ENCODE measurements at regions not wholly inside any gene's neighbourhood (a gene's known extent, or its start where the extent isn't known, plus 50 kb on each side); places are given as distances from the start of the nearest gene placed in this dataset.

DNA sequence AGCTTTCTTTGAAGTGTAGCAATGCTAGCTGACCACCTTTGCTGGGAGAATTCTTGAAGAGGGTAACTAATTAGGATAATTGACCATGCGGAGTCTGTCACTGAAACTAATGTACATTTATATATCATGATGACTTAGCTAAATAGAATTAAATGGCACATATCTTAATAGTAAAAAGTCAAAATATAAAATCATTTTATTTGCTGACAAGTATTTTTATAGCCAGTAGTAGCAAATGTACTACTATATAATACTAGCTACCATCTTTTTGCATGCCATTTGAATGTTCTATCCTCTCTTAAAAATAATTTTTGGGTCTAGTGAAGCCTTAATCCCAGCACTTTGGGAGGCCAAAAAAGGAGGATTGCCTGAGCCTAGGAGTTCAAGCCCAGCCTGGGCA, 605.8 kb upstream of the COX7C start:
- no peak for ATAC-seq
- TF ChIP-seq POLR2A (IDR thresholded peaks at IDR 0.05) (no peak), EP300 (IDR thresholded peaks at IDR 0.05) (no peak), POLR2AphosphoS5 (IDR thresholded peaks at IDR 0.05) (no peak)
- TF ChIP-seq, protein P1, sequence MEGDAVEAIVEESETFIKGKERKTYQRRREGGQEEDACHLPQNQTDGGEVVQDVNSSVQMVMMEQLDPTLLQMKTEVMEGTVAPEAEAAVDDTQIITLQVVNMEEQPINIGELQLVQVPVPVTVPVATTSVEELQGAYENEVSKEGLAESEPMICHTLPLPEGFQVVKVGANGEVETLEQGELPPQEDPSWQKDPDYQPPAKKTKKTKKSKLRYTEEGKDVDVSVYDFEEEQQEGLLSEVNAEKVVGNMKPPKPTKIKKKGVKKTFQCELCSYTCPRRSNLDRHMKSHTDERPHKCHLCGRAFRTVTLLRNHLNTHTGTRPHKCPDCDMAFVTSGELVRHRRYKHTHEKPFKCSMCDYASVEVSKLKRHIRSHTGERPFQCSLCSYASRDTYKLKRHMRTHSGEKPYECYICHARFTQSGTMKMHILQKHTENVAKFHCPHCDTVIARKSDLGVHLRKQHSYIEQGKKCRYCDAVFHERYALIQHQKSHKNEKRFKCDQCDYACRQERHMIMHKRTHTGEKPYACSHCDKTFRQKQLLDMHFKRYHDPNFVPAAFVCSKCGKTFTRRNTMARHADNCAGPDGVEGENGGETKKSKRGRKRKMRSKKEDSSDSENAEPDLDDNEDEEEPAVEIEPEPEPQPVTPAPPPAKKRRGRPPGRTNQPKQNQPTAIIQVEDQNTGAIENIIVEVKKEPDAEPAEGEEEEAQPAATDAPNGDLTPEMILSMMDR (IDR thresholded peaks at IDR 0.05) = no peak
- Histone ChIP-seq H3K4me3 (no peak overlapping the region), H3K27ac (no peak overlapping the region), H3K4me1 (no peaks in the 10 kb centered on the region), H3K27me3 (no peaks in the 10 kb centered on the region), H3K9me3 (peaks cover 0 to 6% (median 0%) of the 10 kb centered on the region in 3 donors), H3K36me3 (no peaks in the 10 kb centered on the region)
- 90 to 96% methylated on average over 1 of the region's 1 CpG for WGBS, 2 donors (ENCODE audit: low coverage in 1 of 2)

DNA sequence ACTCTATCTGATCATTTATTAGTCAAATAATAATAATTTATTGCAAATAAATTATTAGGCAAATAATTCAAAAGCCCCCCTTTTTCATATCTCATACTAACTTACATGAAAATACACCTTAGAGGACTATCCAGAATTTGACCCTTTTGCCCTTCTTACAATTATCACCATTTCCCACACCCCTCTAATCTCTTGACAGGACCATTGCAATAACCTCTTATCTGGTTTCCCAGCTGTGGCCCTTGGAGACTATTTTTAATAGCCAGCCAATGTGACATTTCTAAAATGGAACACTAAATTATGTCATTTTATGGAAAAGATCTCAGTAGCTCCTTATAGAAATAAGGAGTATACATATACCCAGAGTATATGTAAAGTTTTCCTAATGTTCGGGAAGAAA, 588.4 kb upstream of the COX7C start:
- no peak for ATAC-seq
- H3K4me1 ChIP-seq = no peaks in the 10 kb centered on the region
- H3K27ac ChIP-seq = no peak overlapping the region
- no peaks in the 10 kb centered on the region for H3K27me3 ChIP-seq
- TF ChIP-seq, protein P1 (IDR thresholded peaks at IDR 0.05) = no peak
- TF ChIP-seq POLR2AphosphoS5 (IDR thresholded peaks at IDR 0.05) = no peak
- H3K9me3 ChIP-seq = no peaks in the 10 kb centered on the region
- H3K36me3 ChIP-seq = no peaks in the 10 kb centered on the region
- no peak overlapping the region for H3K4me3 ChIP-seq
- 94 to 100% methylated on average over 1 of the region's 1 CpG for WGBS, 2 donors (ENCODE audit: low coverage in 1 of 2)

DNA sequence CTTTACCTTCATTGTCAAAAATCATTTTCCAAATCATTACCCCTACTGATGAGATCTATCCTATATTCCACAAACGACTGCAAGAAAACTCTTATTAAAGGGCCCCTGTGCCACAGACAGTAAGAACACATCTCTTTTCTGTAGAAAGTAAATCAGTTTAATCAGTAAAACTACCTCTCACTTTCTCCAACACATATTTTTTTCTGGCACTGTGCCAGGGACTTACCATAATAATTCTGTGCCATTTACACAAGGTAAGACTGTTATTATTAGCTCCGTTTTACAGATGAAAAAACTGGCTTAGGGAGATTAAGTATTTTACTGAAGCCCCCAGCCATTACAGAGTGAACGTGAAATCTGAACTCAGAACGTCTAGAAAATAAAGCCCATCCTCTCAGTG, 587.0 kb upstream of the COX7C start:
- no peak overlapping the region for H3K4me3 ChIP-seq
- H3K36me3 ChIP-seq = no peaks in the 10 kb centered on the region
- ATAC-seq = no peak

DNA sequence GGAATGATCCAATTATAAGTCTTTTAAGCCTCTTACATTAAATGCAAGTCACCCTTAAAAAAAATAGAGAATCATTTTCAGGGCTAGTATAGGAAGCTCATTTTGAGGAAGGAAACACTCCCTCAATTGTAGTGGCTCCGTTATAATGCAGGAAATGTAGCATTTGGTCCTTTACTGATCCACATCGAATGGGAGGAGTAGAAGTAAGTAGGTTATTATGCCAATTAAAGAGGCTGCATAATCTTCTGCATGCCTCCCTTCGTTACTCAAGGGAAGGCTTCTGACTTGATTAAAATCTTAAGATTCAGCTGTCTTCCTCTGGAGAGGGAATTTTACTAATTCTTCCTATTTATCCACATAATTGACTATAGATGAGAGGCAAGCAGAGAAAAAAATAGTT, 579.2 kb upstream of the COX7C start:
- 57 to 71% methylated on average over 1 to 3 of the region's 3 CpGs for WGBS, 2 donors (ENCODE audit: low coverage in 1 of 2)
- H3K27me3 ChIP-seq = no peaks in the 10 kb centered on the region
- no peaks in the 10 kb centered on the region for H3K4me1 ChIP-seq
- H3K9me3 ChIP-seq = no peaks in the 10 kb centered on the region
- no peaks in the 10 kb centered on the region for H3K36me3 ChIP-seq
- no peak overlapping the region for H3K4me3 ChIP-seq
- no peak for TF ChIP-seq EP300 (IDR thresholded peaks at IDR 0.05)
- no peak for TF ChIP-seq POLR2A (IDR thresholded peaks at IDR 0.05)
- TF ChIP-seq, protein P1 (IDR thresholded peaks at IDR 0.05) = no peak
- TF ChIP-seq POLR2AphosphoS5 (IDR thresholded peaks at IDR 0.05) = no peak
- no peak overlapping the region for H3K27ac ChIP-seq
- ATAC-seq = no peak

More for the DNA sequence above, 587.0 kb upstream of the COX7C start:
- H3K27me3 ChIP-seq = no peaks in the 10 kb centered on the region
- H3K27ac ChIP-seq = no peak overlapping the region
- no peak for TF ChIP-seq POLR2A (IDR thresholded peaks at IDR 0.05)
- TF ChIP-seq EP300 (IDR thresholded peaks at IDR 0.05) = no peak
- TF ChIP-seq POLR2AphosphoS5 (IDR thresholded peaks at IDR 0.05) = no peak
- TF ChIP-seq, protein P1 (IDR thresholded peaks at IDR 0.05) = no peak
- no peaks in the 10 kb centered on the region for H3K4me1 ChIP-seq
- 30 to 40% methylated on average over 4 of the region's 4 CpGs for WGBS, 2 donors (ENCODE audit: low coverage in 1 of 2)
- no peaks in the 10 kb centered on the region for H3K9me3 ChIP-seq

DNA sequence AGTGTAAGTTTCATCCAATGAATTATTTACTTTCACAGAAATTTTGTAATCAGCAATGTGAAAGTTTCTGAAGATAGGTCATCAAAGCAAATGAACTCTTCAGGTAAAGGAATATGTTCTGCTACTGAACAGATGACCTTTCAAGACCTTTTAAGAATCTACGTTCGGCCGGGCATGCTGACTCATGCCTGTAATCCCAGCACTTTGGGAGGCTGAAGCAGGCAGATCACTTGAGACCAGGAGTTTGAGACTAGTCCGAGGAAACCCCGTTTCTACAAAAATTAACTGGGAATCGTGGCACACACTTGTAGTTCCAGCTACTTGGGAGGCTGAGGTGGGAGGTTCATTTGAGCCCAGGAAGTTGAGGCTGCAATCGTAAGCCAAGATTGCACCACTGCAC, 578.4 kb upstream of the COX7C start:
- no peak for ATAC-seq
- TF ChIP-seq EP300 (IDR thresholded peaks at IDR 0.05) (no peak), POLR2A (IDR thresholded peaks at IDR 0.05) (no peak), POLR2AphosphoS5 (IDR thresholded peaks at IDR 0.05) (no peak)
- TF ChIP-seq, protein P1 (IDR thresholded peaks at IDR 0.05) = no peak
- 78 to 89% methylated on average over 5 to 7 of the region's 7 CpGs for WGBS, 2 donors (ENCODE audit: low coverage in 1 of 2)
- H3K4me3 ChIP-seq = no peak overlapping the region
- no peaks in the 10 kb centered on the region for H3K27me3 ChIP-seq
- no peak overlapping the region for H3K27ac ChIP-seq
- no peaks in the 10 kb centered on the region for H3K9me3 ChIP-seq
- H3K4me1 ChIP-seq = no peaks in the 10 kb centered on the region
- H3K36me3 ChIP-seq = no peaks in the 10 kb centered on the region

All from gastroesophageal sphincter (tissue), 4 donors.